ENCODE measurements at regions not wholly inside any gene's neighbourhood (a gene's known extent, or its start where the extent isn't known, plus 50 kb on each side); places are given as distances from the start of the nearest gene placed in this dataset.

- TF ChIP-seq, protein P1, sequence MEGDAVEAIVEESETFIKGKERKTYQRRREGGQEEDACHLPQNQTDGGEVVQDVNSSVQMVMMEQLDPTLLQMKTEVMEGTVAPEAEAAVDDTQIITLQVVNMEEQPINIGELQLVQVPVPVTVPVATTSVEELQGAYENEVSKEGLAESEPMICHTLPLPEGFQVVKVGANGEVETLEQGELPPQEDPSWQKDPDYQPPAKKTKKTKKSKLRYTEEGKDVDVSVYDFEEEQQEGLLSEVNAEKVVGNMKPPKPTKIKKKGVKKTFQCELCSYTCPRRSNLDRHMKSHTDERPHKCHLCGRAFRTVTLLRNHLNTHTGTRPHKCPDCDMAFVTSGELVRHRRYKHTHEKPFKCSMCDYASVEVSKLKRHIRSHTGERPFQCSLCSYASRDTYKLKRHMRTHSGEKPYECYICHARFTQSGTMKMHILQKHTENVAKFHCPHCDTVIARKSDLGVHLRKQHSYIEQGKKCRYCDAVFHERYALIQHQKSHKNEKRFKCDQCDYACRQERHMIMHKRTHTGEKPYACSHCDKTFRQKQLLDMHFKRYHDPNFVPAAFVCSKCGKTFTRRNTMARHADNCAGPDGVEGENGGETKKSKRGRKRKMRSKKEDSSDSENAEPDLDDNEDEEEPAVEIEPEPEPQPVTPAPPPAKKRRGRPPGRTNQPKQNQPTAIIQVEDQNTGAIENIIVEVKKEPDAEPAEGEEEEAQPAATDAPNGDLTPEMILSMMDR (IDR thresholded peaks at IDR 0.05; ENCODE audit: borderline replicate concordance, extremely low read depth, insufficient read depth): no peak
- intact Hi-C loops (cut with DNase I): no loop called here
- Histone ChIP-seq H3K4me1 (ENCODE audit: control insufficient read depth in 2 of 3, insufficient read depth in 2 of 3, low read depth in 1 of 3, low read length in 3 of 3) (no peaks in the 10 kb centered on the region), H3K36me3 (ENCODE audit: control insufficient read depth in 2 of 3, insufficient read depth in 3 of 3, low read length in 3 of 3) (no peaks in the 10 kb centered on the region), H3K27ac (ENCODE audit: low read depth in 2 of 2, low read length in 2 of 2) (no peak overlapping the region), H3K4me3 (ENCODE audit: low read length in 3 of 3) (no peak overlapping the region), H3K9ac (ENCODE audit: low read length in 3 of 3) (no peak overlapping the region), H3K27me3 (ENCODE audit: control insufficient read depth, insufficient read depth, low read length) (no peaks in the 10 kb centered on the region), H3K9me3 (ENCODE audit: control insufficient read depth in 2 of 3, insufficient read depth in 1 of 3, low read length in 3 of 3) (no peaks in the 10 kb centered on the region)
- FAIRE-seq (no peak), DNase-seq (no peak)
Observed at GRCh38 chr16:86682219-86682904, 104.0 kb downstream of the FOXL1 start.

DNA sequence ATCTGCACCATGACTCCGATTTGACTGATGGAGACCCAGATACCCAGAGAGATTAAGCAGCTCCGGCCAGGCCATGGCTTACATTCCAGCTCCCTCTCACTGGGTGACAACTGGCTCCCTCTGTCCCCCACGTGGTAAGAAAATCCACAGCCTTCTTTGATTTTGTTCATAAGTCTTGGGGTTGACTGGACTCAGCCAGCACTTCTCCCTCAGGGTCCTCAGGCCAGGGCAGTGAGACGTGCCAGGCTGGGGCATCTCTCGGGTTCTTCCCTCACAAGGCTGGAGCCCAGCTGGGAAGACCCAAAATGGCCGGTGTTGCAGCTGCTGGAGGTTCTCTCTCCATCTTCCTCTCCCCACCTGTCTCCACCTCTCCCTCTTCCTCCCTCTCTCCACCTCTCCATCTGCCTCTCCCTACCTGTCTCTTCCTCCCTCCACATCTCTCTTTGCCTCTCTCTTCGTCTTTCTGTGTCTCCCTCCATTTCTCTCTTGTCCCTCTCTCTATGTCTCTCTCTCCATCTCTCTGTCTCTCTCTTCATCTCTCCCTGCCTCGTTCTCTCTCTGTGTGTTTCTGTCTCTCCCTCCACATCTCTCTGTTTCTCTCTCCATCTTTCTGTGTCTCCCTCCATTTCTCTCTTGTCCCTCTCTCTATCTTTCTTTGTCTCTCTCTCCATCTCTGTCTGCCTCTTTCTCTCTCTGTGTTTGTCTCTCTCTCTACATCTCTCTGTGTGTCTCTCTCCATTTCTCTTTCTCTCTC lies 105.3 kb downstream of the FOXL1 start:
- H3K36me3 ChIP-seq (ENCODE audit: control insufficient read depth in 2 of 3, insufficient read depth in 3 of 3, low read length in 3 of 3): no peaks in the 10 kb centered on the region
- no peak overlapping the region for H3K9ac ChIP-seq (ENCODE audit: low read length in 3 of 3)
- no peak for FAIRE-seq
- intact Hi-C loops (cut with DNase I): no loop called here
- no peak overlapping the region for H3K4me3 ChIP-seq (ENCODE audit: low read length in 3 of 3)
- DNase-seq: no peak
- no peaks in the 10 kb centered on the region for H3K4me1 ChIP-seq (ENCODE audit: control insufficient read depth in 2 of 3, insufficient read depth in 2 of 3, low read depth in 1 of 3, low read length in 3 of 3)
- no peaks in the 10 kb centered on the region for H3K27me3 ChIP-seq (ENCODE audit: control insufficient read depth, insufficient read depth, low read length)
- H3K9me3 ChIP-seq (ENCODE audit: control insufficient read depth in 2 of 3, insufficient read depth in 1 of 3, low read length in 3 of 3): no peaks in the 10 kb centered on the region
- H3K27ac ChIP-seq (ENCODE audit: low read depth in 2 of 2, low read length in 2 of 2): no peak overlapping the region
- TF ChIP-seq, protein P1 (IDR thresholded peaks at IDR 0.05; ENCODE audit: borderline replicate concordance, extremely low read depth, insufficient read depth): no peak

- no peak overlapping the region for H3K9ac ChIP-seq (ENCODE audit: low read length in 3 of 3)
- DNase-seq (no peak), FAIRE-seq (no peak)
- intact Hi-C loops (cut with DNase I): no loop called here
- no peak overlapping the region for H3K27ac ChIP-seq (ENCODE audit: low read depth in 2 of 2, low read length in 2 of 2)
- no peaks in the 10 kb centered on the region for H3K4me1 ChIP-seq (ENCODE audit: control insufficient read depth in 2 of 3, insufficient read depth in 2 of 3, low read depth in 1 of 3, low read length in 3 of 3)
- no peaks in the 10 kb centered on the region for H3K36me3 ChIP-seq (ENCODE audit: control insufficient read depth in 2 of 3, insufficient read depth in 3 of 3, low read length in 3 of 3)
- H3K4me3 ChIP-seq (ENCODE audit: low read length in 3 of 3): no peak overlapping the region
- peaks cover 0 to 5% (median 3%) of the 10 kb centered on the region in 3 donors for H3K9me3 ChIP-seq (ENCODE audit: control insufficient read depth in 2 of 3, insufficient read depth in 1 of 3, low read length in 3 of 3)
- TF ChIP-seq, protein P1 (IDR thresholded peaks at IDR 0.05; ENCODE audit: borderline replicate concordance, extremely low read depth, insufficient read depth): no peak
- H3K27me3 ChIP-seq (ENCODE audit: control insufficient read depth, insufficient read depth, low read length): no peaks in the 10 kb centered on the region
Observed at GRCh38 chr16:86685076-86685475, 106.7 kb downstream of the FOXL1 start.

Data from kidney (tissue), 13 donors.